ENCODE measurements at regions not wholly inside any gene's neighbourhood (a gene's known extent, or its start where the extent isn't known, plus 50 kb on each side); places are given as distances from the start of the nearest gene placed in this dataset.

DNA sequence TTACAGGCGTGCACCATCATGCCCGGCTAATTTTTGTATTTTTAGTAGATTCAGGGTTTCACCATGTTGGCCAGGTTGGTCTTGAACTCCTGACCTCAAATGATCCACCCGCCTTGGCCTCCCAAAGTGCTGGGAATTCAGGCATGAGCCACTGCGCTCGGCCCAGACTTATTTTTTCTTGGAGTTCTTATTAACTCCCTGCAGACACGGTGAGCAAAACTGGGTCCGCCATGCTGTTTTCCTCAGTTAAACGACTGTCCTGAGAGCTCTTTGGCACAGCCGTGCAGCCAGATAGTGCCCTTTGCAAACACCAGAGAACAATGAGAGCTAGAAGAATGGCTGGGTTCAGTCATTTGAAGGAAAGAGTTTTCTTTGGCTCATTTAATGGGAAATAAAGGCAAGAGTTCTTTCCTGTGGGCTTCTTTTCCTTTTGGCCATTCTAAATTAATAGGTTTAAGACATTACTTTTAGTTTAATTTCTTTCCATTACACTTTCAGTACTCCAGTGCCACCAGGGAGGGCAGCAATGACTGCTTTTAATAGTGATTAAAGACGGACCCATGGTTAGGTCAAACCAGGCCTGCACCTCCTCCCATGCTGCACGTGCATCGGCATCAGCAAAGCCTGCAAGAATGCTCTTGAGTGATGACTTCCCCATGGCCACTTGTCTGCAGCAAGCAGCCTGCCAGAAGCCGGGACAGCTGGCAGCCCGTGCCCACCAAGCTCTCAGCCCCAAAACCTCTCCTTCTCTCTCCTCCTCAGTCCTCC, 60.7 kb downstream of the VCPKMT start:
- TF ChIP-seq, protein P1, sequence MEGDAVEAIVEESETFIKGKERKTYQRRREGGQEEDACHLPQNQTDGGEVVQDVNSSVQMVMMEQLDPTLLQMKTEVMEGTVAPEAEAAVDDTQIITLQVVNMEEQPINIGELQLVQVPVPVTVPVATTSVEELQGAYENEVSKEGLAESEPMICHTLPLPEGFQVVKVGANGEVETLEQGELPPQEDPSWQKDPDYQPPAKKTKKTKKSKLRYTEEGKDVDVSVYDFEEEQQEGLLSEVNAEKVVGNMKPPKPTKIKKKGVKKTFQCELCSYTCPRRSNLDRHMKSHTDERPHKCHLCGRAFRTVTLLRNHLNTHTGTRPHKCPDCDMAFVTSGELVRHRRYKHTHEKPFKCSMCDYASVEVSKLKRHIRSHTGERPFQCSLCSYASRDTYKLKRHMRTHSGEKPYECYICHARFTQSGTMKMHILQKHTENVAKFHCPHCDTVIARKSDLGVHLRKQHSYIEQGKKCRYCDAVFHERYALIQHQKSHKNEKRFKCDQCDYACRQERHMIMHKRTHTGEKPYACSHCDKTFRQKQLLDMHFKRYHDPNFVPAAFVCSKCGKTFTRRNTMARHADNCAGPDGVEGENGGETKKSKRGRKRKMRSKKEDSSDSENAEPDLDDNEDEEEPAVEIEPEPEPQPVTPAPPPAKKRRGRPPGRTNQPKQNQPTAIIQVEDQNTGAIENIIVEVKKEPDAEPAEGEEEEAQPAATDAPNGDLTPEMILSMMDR (IDR thresholded peaks at IDR 0.05): no peak
- no peak for TF ChIP-seq TCF7L2 (IDR thresholded peaks at IDR 0.05; ENCODE audit: low read depth, low read length)
- TF ChIP-seq POLR2AphosphoS5 (IDR thresholded peaks at IDR 0.05; ENCODE audit: low read depth, low read length): no peak
- TF ChIP-seq SIN3A (IDR thresholded peaks at IDR 0.05; ENCODE audit: borderline replicate concordance, insufficient read depth, low read depth, low read length): no peak
- TF ChIP-seq, protein P2, sequence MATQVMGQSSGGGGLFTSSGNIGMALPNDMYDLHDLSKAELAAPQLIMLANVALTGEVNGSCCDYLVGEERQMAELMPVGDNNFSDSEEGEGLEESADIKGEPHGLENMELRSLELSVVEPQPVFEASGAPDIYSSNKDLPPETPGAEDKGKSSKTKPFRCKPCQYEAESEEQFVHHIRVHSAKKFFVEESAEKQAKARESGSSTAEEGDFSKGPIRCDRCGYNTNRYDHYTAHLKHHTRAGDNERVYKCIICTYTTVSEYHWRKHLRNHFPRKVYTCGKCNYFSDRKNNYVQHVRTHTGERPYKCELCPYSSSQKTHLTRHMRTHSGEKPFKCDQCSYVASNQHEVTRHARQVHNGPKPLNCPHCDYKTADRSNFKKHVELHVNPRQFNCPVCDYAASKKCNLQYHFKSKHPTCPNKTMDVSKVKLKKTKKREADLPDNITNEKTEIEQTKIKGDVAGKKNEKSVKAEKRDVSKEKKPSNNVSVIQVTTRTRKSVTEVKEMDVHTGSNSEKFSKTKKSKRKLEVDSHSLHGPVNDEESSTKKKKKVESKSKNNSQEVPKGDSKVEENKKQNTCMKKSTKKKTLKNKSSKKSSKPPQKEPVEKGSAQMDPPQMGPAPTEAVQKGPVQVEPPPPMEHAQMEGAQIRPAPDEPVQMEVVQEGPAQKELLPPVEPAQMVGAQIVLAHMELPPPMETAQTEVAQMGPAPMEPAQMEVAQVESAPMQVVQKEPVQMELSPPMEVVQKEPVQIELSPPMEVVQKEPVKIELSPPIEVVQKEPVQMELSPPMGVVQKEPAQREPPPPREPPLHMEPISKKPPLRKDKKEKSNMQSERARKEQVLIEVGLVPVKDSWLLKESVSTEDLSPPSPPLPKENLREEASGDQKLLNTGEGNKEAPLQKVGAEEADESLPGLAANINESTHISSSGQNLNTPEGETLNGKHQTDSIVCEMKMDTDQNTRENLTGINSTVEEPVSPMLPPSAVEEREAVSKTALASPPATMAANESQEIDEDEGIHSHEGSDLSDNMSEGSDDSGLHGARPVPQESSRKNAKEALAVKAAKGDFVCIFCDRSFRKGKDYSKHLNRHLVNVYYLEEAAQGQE (IDR thresholded peaks at IDR 0.05; ENCODE audit: insufficient read depth in 1 of 2, low read depth in 2 of 2, low read length in 1 of 2): no peak
- H3K4me1 ChIP-seq (ENCODE audit: control insufficient read depth, insufficient read depth, low read length): peaks cover 16% of the 10 kb centered on the region
- H3K9me3 ChIP-seq (ENCODE audit: control insufficient read depth, insufficient read depth, low read depth, low read length): no peaks in the 10 kb centered on the region
- no peaks in the 10 kb centered on the region for H3K36me3 ChIP-seq (ENCODE audit: control insufficient read depth, insufficient read depth, low read length)
- no peaks in the 10 kb centered on the region for H3K27me3 ChIP-seq (ENCODE audit: control insufficient read depth, insufficient read depth, low read length)
- intact Hi-C loops (cut with micrococcal nuclease; ENCODE audit: unreplicated experiment) (no loop called here), in situ Hi-C loops (cut with HindIII; ENCODE audit: low pct_unique_long_range_greater_than_20kb, low sequenced_read_pairs) (no loop called here)
- no peak overlapping the region for H3K4me3 ChIP-seq (ENCODE audit: low read depth in 2 of 2, low read length in 2 of 2)
- no TSS peak for BruUV-seq (replicated peaks)
- ATAC-seq (no peak), DNase-seq (ENCODE audit: low read depth, low spot score) (no peak)
- CTCF ChIA-PET: no interaction called here
- POLR2A ChIA-PET: no interaction called here
- H3K27ac ChIP-seq (ENCODE audit: low read length): peak overlapping the region; percentile 45; the same call in 1 of the 2 replicates

DNA sequence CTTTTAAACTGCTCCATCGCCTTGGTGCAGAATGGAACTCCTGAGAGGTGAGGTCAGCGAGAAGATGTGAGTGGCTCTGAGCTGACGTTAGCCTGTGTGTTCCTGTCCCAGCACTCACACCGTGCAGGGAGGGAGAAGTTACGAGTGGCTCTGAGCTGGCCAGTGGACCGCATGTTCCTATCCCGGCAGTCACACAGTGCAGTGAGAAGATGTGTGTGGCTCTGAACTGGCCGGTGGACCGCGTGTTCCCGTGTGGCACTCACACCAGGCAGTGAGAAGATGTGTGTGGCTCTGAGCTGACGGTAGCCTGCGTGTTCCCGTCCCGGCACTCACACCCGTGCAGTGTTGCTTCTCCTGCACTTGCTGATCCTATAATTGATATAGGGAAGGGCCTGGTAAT, 59.9 kb downstream of the VCPKMT start:
- POLR2A ChIA-PET: no interaction called here
- TF ChIP-seq SIN3A (IDR thresholded peaks at IDR 0.05; ENCODE audit: borderline replicate concordance, insufficient read depth, low read depth, low read length) (no peak), TCF7L2 (IDR thresholded peaks at IDR 0.05; ENCODE audit: low read depth, low read length) (no peak), POLR2AphosphoS5 (IDR thresholded peaks at IDR 0.05; ENCODE audit: low read depth, low read length) (no peak)
- TF ChIP-seq, protein P1 (IDR thresholded peaks at IDR 0.05): no peak
- TF ChIP-seq, protein P2 (IDR thresholded peaks at IDR 0.05; ENCODE audit: insufficient read depth in 1 of 2, low read depth in 2 of 2, low read length in 1 of 2): no peak

More for the DNA sequence above, 59.9 kb downstream of the VCPKMT start:
- no peak for DNase-seq (ENCODE audit: low read depth, low spot score)
- Histone ChIP-seq H3K27me3 (ENCODE audit: control insufficient read depth, insufficient read depth, low read length) (no peaks in the 10 kb centered on the region), H3K27ac (ENCODE audit: low read length) (peak overlapping the region; percentile 45; the same call in 1 of the 2 replicates), H3K9me3 (ENCODE audit: control insufficient read depth, insufficient read depth, low read depth, low read length) (no peaks in the 10 kb centered on the region), H3K4me3 (ENCODE audit: low read depth in 2 of 2, low read length in 2 of 2) (no peak overlapping the region), H3K4me1 (ENCODE audit: control insufficient read depth, insufficient read depth, low read length) (peaks cover 23% of the 10 kb centered on the region), H3K36me3 (ENCODE audit: control insufficient read depth, insufficient read depth, low read length) (no peaks in the 10 kb centered on the region)
- BruUV-seq (replicated peaks): no TSS peak
- in situ Hi-C loops (cut with HindIII; ENCODE audit: low pct_unique_long_range_greater_than_20kb, low sequenced_read_pairs) (no loop called here), intact Hi-C loops (cut with micrococcal nuclease; ENCODE audit: unreplicated experiment) (no loop called here)
- CTCF ChIA-PET: no interaction called here
- no peak for ATAC-seq

All from Panc1 (cell line).